CD4-positive, alpha-beta T cell treated with Interleukin-4 for 1 hour (primary cell): ENCODE measurements at regions not wholly inside any gene's neighbourhood (a gene's known extent, or its start where the extent isn't known, plus 50 kb on each side); places are given as distances from the start of the nearest gene placed in this dataset.
A peak's percentile ranks its signal among the peaks of the same experiment; 100 is the strongest.

Source experiments
- DNase-seq, 2 donors: peaks; one replicate each; pipeline ENCODE4 v3.0.0-alpha.2; 2020 to 2022

- DNase-seq, result no peak
Observed at GRCh38 chr12:91377436-91377835, 194.8 kb upstream of the DCN start.

GRCh38 chr12:91373086-91373485 lies 190.5 kb upstream of the DCN start:
- no peak for DNase-seq

GRCh38 chr12:91370086-91370868 lies 187.7 kb upstream of the DCN start:
- DNase-seq, result no peak

GRCh38 chr12:91368613-91369012 lies 186.0 kb upstream of the DCN start:
- no peak for DNase-seq

GRCh38 chr12:91367234-91367849 lies 184.7 kb upstream of the DCN start:
- DNase-seq, result no peak

GRCh38 chr12:91364471-91365184 lies 182.0 kb upstream of the DCN start:
- no peak for DNase-seq

GRCh38 chr12:91361864-91362263 lies 179.2 kb upstream of the DCN start:
- peak in 1 of 2 donors; percentile 50 for DNase-seq

- DNase-seq, result no peak
Observed at GRCh38 chr12:91357381-91357780, 174.8 kb upstream of the DCN start.

GRCh38 chr12:91356405-91356804 lies 173.8 kb upstream of the DCN start:
- no peak for DNase-seq

- peak; percentile 33 to 38 for DNase-seq
Observed at GRCh38 chr12:91355150-91356006, 172.8 kb upstream of the DCN start.

GRCh38 chr12:91353266-91353665 lies 170.6 kb upstream of the DCN start:
- no peak for DNase-seq

GRCh38 chr12:91349476-91349875 lies 166.9 kb upstream of the DCN start:
- no peak for DNase-seq

GRCh38 chr12:91347481-91348214 lies 165.0 kb upstream of the DCN start:
- DNase-seq, result no peak

- no peak for DNase-seq
Observed at GRCh38 chr12:91346827-91347226, 164.2 kb upstream of the DCN start.

GRCh38 chr12:91344408-91344807 lies 161.8 kb upstream of the DCN start:
- no peak for DNase-seq

GRCh38 chr12:91343010-91343409 lies 160.4 kb upstream of the DCN start:
- no peak for DNase-seq

- DNase-seq, result no peak
Observed at GRCh38 chr12:91339106-91339505, 156.5 kb upstream of the DCN start.

GRCh38 chr12:91335699-91336098 lies 153.1 kb upstream of the DCN start:
- DNase-seq, result no peak

- DNase-seq, result no peak
Observed at GRCh38 chr12:91333966-91334365, 151.3 kb upstream of the DCN start.

- no peak for DNase-seq
Observed at GRCh38 chr12:91332302-91332701, 149.7 kb upstream of the DCN start.

GRCh38 chr12:91331371-91331770 lies 148.8 kb upstream of the DCN start:
- no peak for DNase-seq

- no peak for DNase-seq
Observed at GRCh38 chr12:91328451-91328850, 145.8 kb upstream of the DCN start.
